ENCODE measurements at regions not wholly inside any gene's neighbourhood (a gene's known extent, or its start where the extent isn't known, plus 50 kb on each side); places are given as distances from the start of the nearest gene placed in this dataset.

DNA sequence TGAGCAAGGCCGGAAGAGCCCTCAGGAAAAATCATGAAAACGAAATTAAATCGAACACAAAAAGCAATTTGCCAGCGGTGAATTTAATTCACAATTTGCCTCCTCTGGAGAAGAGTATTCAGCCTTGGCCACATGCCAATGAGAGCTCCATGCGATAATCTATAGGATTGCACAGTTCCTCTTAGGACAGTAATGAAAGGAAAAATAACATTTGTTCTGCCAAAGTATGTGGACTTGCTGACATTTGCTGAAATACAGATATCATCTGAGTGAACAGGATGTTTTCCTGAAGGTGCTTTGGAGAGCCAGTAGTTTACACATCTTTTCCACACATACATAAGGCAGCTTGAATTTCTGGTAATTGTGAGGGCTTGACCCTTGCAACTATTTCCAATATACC is 188.6 kb upstream of the PDZRN3 start:
- Histone ChIP-seq H3K23ac (ENCODE audit: insufficient read length, low read depth, low read length) (no peak overlapping the region), H4K5ac (ENCODE audit: insufficient read length, low read depth, low read length) (no peak overlapping the region), H2AK5ac (ENCODE audit: insufficient read length, low read length) (no peak overlapping the region), H3K9ac (ENCODE audit: extremely low read depth, insufficient read length, low read length) (no peak overlapping the region), H3K18ac (ENCODE audit: insufficient read length, low read depth, low read length) (no peak overlapping the region), H3K14ac (ENCODE audit: insufficient read depth, low read length) (no peak overlapping the region), H3K27me3 (ENCODE audit: insufficient read depth, low read length) (no peaks in the 10 kb centered on the region), H3K9me3 (ENCODE audit: control insufficient read depth, low read depth, low read length) (no peaks in the 10 kb centered on the region), H2BK12ac (ENCODE audit: insufficient read length, low read depth, low read length) (no peak overlapping the region), H4K20me1 (ENCODE audit: control insufficient read depth, insufficient read depth, insufficient read length) (no peaks in the 10 kb centered on the region), H3K79me2 (ENCODE audit: insufficient read depth, low read length) (no peaks in the 10 kb centered on the region), H3T11ph (ENCODE audit: low read length) (no peak overlapping the region), H2AFZ (ENCODE audit: low read length) (no peak overlapping the region), H3K23me2 (ENCODE audit: insufficient read length, low read depth, low read length, poor library complexity, severe bottlenecking) (no peaks in the 10 kb centered on the region), H3K4me1 (ENCODE audit: insufficient read depth, low read length) (no peaks in the 10 kb centered on the region; the same call in 1 of the 2 replicates), H3K79me1 (ENCODE audit: insufficient read depth, low read depth, low read length, poor library complexity, severe bottlenecking) (no peaks in the 10 kb centered on the region), H4K91ac (ENCODE audit: insufficient read length, low read depth, low read length) (no peak overlapping the region), H3K27ac (ENCODE audit: insufficient read length, low read depth, low read length) (no peak overlapping the region), H2BK5ac (ENCODE audit: insufficient read length, low read length) (no peak overlapping the region), H2BK120ac (ENCODE audit: low read depth, low read length, poor library complexity, severe bottlenecking) (no peak overlapping the region), H3K4me2 (ENCODE audit: insufficient read depth, insufficient read length, low read length) (no peak overlapping the region), H3K4ac (ENCODE audit: low read depth, low read length) (no peak overlapping the region), H2BK15ac (ENCODE audit: low read depth, low read length) (no peak overlapping the region), H3K56ac (ENCODE audit: insufficient read length, low read depth, low read length) (no peak overlapping the region), H2BK20ac (ENCODE audit: low read depth, low read length, poor library complexity, severe bottlenecking) (no peak overlapping the region), H4K8ac (replicated peaks; ENCODE audit: insufficient read length, low read depth, low read length) (no peak overlapping the region)
- Mint-ChIP-seq H3K27me3 (ENCODE audit: low read depth) (peaks cover 12% of the 10 kb centered on the region), H3K4me1 (peaks cover 23% of the 10 kb centered on the region in 2 experiments), H3K4me3 (no peak overlapping the region), H3K36me3 (ENCODE audit: insufficient read depth in 1 of 3, low read depth in 3 of 3) (peaks cover 0 to 13% (median 2%) of the 10 kb centered on the region in 3 experiments; a peak in 1 of 7 replicates), H3K9me3 (peaks cover 3 to 5% of the 10 kb centered on the region in 2 experiments; a peak in 3 of 5 replicates), H3K27ac (no peak overlapping the region)
- TF ChIP-seq, protein P1, sequence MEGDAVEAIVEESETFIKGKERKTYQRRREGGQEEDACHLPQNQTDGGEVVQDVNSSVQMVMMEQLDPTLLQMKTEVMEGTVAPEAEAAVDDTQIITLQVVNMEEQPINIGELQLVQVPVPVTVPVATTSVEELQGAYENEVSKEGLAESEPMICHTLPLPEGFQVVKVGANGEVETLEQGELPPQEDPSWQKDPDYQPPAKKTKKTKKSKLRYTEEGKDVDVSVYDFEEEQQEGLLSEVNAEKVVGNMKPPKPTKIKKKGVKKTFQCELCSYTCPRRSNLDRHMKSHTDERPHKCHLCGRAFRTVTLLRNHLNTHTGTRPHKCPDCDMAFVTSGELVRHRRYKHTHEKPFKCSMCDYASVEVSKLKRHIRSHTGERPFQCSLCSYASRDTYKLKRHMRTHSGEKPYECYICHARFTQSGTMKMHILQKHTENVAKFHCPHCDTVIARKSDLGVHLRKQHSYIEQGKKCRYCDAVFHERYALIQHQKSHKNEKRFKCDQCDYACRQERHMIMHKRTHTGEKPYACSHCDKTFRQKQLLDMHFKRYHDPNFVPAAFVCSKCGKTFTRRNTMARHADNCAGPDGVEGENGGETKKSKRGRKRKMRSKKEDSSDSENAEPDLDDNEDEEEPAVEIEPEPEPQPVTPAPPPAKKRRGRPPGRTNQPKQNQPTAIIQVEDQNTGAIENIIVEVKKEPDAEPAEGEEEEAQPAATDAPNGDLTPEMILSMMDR (conservative IDR thresholded peaks at IDR 0.05), result no peak
- DNase-seq, result no peak
- no CpG with 5 or more reads among the region's 5 CpGs for WGBS (ENCODE audit: extremely low coverage, insufficient read length, low lambda C conversion rate)

All from H9 (cell line).